ENCODE measurements at regions not wholly inside any gene's neighbourhood (a gene's known extent, or its start where the extent isn't known, plus 50 kb on each side); places are given as distances from the start of the nearest gene placed in this dataset.

- Histone ChIP-seq H3K9me3 (ENCODE audit: low read length) (peaks cover 10% of the 10 kb centered on the region; the same call in 1 of the 2 replicates), H3K4me3 (replicated peaks in 1 of 3; ENCODE audit: insufficient read depth in 1 of 3, low read depth in 2 of 3, low read length in 3 of 3) (no peak overlapping the region), H2AFZ (ENCODE audit: low read length) (no peak overlapping the region), H3K27ac (ENCODE audit: extremely low read length, insufficient read depth, low read length) (no peak overlapping the region), H3K4me1 (ENCODE audit: insufficient read depth, low read length) (no peaks in the 10 kb centered on the region), H3K4me2 (ENCODE audit: low read depth, low read length) (no peak overlapping the region), H3K27me3 (ENCODE audit: control insufficient read depth in 1 of 2, insufficient read depth in 2 of 2, low read length in 2 of 2) (no peaks in the 10 kb centered on the region), H3K79me2 (ENCODE audit: insufficient read depth, low read length) (no peaks in the 10 kb centered on the region), H3K9ac (ENCODE audit: insufficient read depth, low read depth, low read length) (no peak overlapping the region), H3K36me3 (replicated peaks in 1 of 2; ENCODE audit: control insufficient read depth in 1 of 2, insufficient read depth in 2 of 2, low read length in 2 of 2) (no peaks in the 10 kb centered on the region), H4K20me1 (ENCODE audit: insufficient read depth, low read length) (no peaks in the 10 kb centered on the region)
- intact Hi-C loops (cut with micrococcal nuclease; ENCODE audit: unreplicated experiment), result no loop called here
- no TSS peak for BruUV-seq (replicated peaks)
- 2% methylated on average over 3 of the region's 3 CpGs for WGBS (ENCODE audit: low lambda C conversion rate)
- FAIRE-seq (no peak), ATAC-seq (no peak), DNase-seq (ENCODE audit: low spot score) (no peak)
- in situ Hi-C loops (cut with HindIII; ENCODE audit: extremely low pct_ligation_motif_present, low pct_unique_long_range_greater_than_20kb), result no loop called here
- CTCF ChIA-PET (ENCODE audit: low intra/inter-chr PET ratio, low total read pairs), result no interaction called here
- POLR2A ChIA-PET, result no interaction called here
- TF ChIP-seq GATAD2A (CRISPR knock-in tag; IDR thresholded peaks at IDR 0.05), result no peak
- no peak for TF ChIP-seq MXD4 (CRISPR knock-in tag; IDR thresholded peaks at IDR 0.05)
- TF ChIP-seq MTF1 (CRISPR knock-in tag; IDR thresholded peaks at IDR 0.05), result no peak
- no peak for TF ChIP-seq ZNF781 (CRISPR knock-in tag; IDR thresholded peaks at IDR 0.05; ENCODE audit: borderline replicate concordance, not compliant biosample characterization)
- no peak for TF ChIP-seq AFF4 (CRISPR knock-in tag; IDR thresholded peaks at IDR 0.05)
- no peak for TF ChIP-seq CENPBD1 (CRISPR knock-in tag; IDR thresholded peaks at IDR 0.05; ENCODE audit: borderline replicate concordance, low read depth)
- no peak for TF ChIP-seq ZBTB33 (CRISPR knock-in tag; IDR thresholded peaks at IDR 0.05)
- no peak for TF ChIP-seq ZNF430 (CRISPR knock-in tag; IDR thresholded peaks at IDR 0.05)
- TF ChIP-seq ZSCAN9 (CRISPR knock-in tag; IDR thresholded peaks at IDR 0.05; ENCODE audit: borderline replicate concordance), result no peak
- TF ChIP-seq TEAD3 (CRISPR knock-in tag; optimal IDR thresholded peaks at IDR 0.05; ENCODE audit: borderline replicate concordance), result no peak
- no peak for TF ChIP-seq HIC2 (CRISPR knock-in tag; IDR thresholded peaks at IDR 0.05; ENCODE audit: low read depth)
These were observed 1847.9 kb upstream of the ACO1 start for GRCh38 chr9:30536494-30536893.
